ENCODE measurements at regions not wholly inside any gene's neighbourhood (a gene's known extent, or its start where the extent isn't known, plus 50 kb on each side); places are given as distances from the start of the nearest gene placed in this dataset.

GRCh38 chrX:74251006-74251930 lies 52.7 kb upstream of the ZCCHC13 start:
- Histone ChIP-seq H3K79me2 (ENCODE audit: control insufficient read depth, low read length) (no peaks in the 10 kb centered on the region), H3K4me2 (ENCODE audit: low read length) (no peak overlapping the region), H3K27me3 (ENCODE audit: control insufficient read depth, low read length) (no peaks in the 10 kb centered on the region), H3K9me3 (ENCODE audit: control insufficient read depth, insufficient read depth, low read length) (no peaks in the 10 kb centered on the region), H3K27ac (ENCODE audit: low read depth, low read length) (no peak overlapping the region), H3K4me3 (ENCODE audit: low read length) (no peak overlapping the region), H3K9me2 (replicated peaks; ENCODE audit: control insufficient read depth, low read length) (no peaks in the 10 kb centered on the region), H3F3A (ENCODE audit: control insufficient read depth, insufficient read depth) (no peaks in the 10 kb centered on the region), H3K4me1 (ENCODE audit: control insufficient read depth, low read length) (no peaks in the 10 kb centered on the region), H3K36me3 (ENCODE audit: control insufficient read depth, low read length) (no peaks in the 10 kb centered on the region), H4K20me1 (ENCODE audit: control insufficient read depth, insufficient read depth, low read depth, low read length) (no peaks in the 10 kb centered on the region)
- TF ChIP-seq EZH2phosphoT487 (IDR thresholded peaks at IDR 0.05; ENCODE audit: borderline replicate concordance, low read length) (no peak), CTCF (IDR thresholded peaks at IDR 0.05; ENCODE audit: low read depth, low read length, poor library complexity, severe bottlenecking) (no peak)

GRCh38 chrX:74250574-74250973 lies 53.4 kb upstream of the ZCCHC13 start:
- no peaks in the 10 kb centered on the region for H3F3A ChIP-seq (ENCODE audit: control insufficient read depth, insufficient read depth)
- no peak overlapping the region for H3K4me2 ChIP-seq (ENCODE audit: low read length)
- H3K9me3 ChIP-seq (ENCODE audit: control insufficient read depth, insufficient read depth, low read length), result no peaks in the 10 kb centered on the region
- H3K27ac ChIP-seq (ENCODE audit: low read depth, low read length), result no peak overlapping the region
- no peaks in the 10 kb centered on the region for H3K9me2 ChIP-seq (replicated peaks; ENCODE audit: control insufficient read depth, low read length)
- H3K4me3 ChIP-seq (ENCODE audit: low read length), result no peak overlapping the region
- H3K4me1 ChIP-seq (ENCODE audit: control insufficient read depth, low read length), result no peaks in the 10 kb centered on the region
- no peak for TF ChIP-seq EZH2phosphoT487 (IDR thresholded peaks at IDR 0.05; ENCODE audit: borderline replicate concordance, low read length)
- TF ChIP-seq CTCF (IDR thresholded peaks at IDR 0.05; ENCODE audit: low read depth, low read length, poor library complexity, severe bottlenecking), result no peak
- H4K20me1 ChIP-seq (ENCODE audit: control insufficient read depth, insufficient read depth, low read depth, low read length), result no peaks in the 10 kb centered on the region
- no peaks in the 10 kb centered on the region for H3K36me3 ChIP-seq (ENCODE audit: control insufficient read depth, low read length)
- no peaks in the 10 kb centered on the region for H3K79me2 ChIP-seq (ENCODE audit: control insufficient read depth, low read length)
- H3K27me3 ChIP-seq (ENCODE audit: control insufficient read depth, low read length), result no peaks in the 10 kb centered on the region

- Histone ChIP-seq H3K36me3 (ENCODE audit: control insufficient read depth, low read length) (no peaks in the 10 kb centered on the region), H3K27ac (ENCODE audit: low read depth, low read length) (no peak overlapping the region), H4K20me1 (ENCODE audit: control insufficient read depth, insufficient read depth, low read depth, low read length) (no peaks in the 10 kb centered on the region), H3K9me3 (ENCODE audit: control insufficient read depth, insufficient read depth, low read length) (no peaks in the 10 kb centered on the region), H3K4me2 (ENCODE audit: low read length) (no peak overlapping the region), H3K79me2 (ENCODE audit: control insufficient read depth, low read length) (no peaks in the 10 kb centered on the region), H3K9me2 (replicated peaks; ENCODE audit: control insufficient read depth, low read length) (no peaks in the 10 kb centered on the region), H3K27me3 (ENCODE audit: control insufficient read depth, low read length) (no peaks in the 10 kb centered on the region), H3K4me1 (ENCODE audit: control insufficient read depth, low read length) (no peaks in the 10 kb centered on the region), H3F3A (ENCODE audit: control insufficient read depth, insufficient read depth) (no peaks in the 10 kb centered on the region), H3K4me3 (ENCODE audit: low read length) (no peak overlapping the region)
- TF ChIP-seq CTCF (IDR thresholded peaks at IDR 0.05; ENCODE audit: low read depth, low read length, poor library complexity, severe bottlenecking), result no peak
- no peak for TF ChIP-seq EZH2phosphoT487 (IDR thresholded peaks at IDR 0.05; ENCODE audit: borderline replicate concordance, low read length)
Measured at GRCh38 chrX:74249963-74250362, 54.0 kb upstream of the ZCCHC13 start.

All from DOHH2 (cell line).